ENCODE measurements at regions not wholly inside any gene's neighbourhood (a gene's known extent, or its start where the extent isn't known, plus 50 kb on each side); places are given as distances from the start of the nearest gene placed in this dataset.

- TF ChIP-seq CTCF (conservative IDR thresholded peaks at IDR 0.05) (no peak), EZH2 (IDR thresholded peaks at IDR 0.05; ENCODE audit: low read depth) (no peak)
Observed at GRCh38 chr10:108000365-108000764, 835.9 kb upstream of the SORCS1 start.

All from PC-9 (cell line).